T47D (cell line): ENCODE measurements at regions not wholly inside any gene's neighbourhood (a gene's known extent, or its start where the extent isn't known, plus 50 kb on each side); places are given as distances from the start of the nearest gene placed in this dataset.

ENCODE experiments used
- DNase-seq, 2 experiments: peaks; one replicate each; pipeline versions ENCODE4 v3.0.0 to v3.0.0-alpha.2; 2011 to 2012; ENCODE audit warnings: low read depth in 1 of 2, low spot score in 1 of 2
- JUND ChIP-seq: IDR thresholded peaks from 2 replicates; pipeline ENCODE4 v1.6.1; 2012; ENCODE audit warnings: low read depth
- in situ Hi-C: cut with HindIII; loops from 2 replicates; pipeline ENCODE4 v1.10.0; 2016; ENCODE audit warnings: low sequenced_read_pairs, low pct_unique_long_range_greater_than_20kb

DNA sequence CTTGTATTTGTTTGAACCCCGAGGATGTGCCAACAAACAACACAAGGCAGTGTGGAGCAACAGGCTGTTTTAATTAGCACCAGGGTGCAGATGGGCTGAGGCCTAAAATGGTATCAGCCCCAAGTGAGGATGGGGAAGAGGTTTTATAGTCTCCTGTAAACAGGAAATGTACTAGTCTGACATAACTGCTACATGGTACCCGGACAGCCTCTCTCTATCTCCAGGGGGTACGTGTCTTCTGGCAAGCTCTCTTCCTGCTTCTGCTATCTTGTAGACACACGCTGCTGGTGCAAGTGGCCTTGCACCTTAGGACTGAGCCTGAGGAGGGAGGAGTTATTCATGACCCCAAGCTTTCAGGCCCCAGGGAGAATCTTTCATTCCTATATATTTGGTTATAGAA, 2451.0 kb downstream of the TP53TG3F start:
- in situ Hi-C loops: no loop called here
- TF ChIP-seq JUND: no peak
- no peak for DNase-seq

DNA sequence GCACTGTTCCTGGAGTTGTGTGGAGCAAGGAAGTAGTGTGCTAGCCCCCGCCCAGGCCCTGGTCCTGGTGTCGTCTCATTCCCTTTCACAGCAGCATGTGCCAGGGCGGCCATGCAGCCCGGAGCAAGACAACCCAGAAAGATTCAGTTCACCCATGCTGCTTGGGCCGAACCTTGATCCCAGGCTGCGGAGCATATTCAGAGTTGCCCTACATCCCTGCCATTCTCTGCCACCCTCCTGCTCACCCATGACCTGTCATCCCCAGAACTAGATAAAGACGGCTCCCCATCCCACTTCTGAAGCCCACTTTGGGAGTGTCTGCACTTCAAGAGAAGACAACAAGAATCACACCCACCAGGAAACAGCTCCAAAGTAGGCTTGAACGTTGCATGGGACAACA, 2452.5 kb downstream of the TP53TG3F start:
- in situ Hi-C loops: no loop called here
- DNase-seq: no peak
- TF ChIP-seq JUND: no peak

DNA sequence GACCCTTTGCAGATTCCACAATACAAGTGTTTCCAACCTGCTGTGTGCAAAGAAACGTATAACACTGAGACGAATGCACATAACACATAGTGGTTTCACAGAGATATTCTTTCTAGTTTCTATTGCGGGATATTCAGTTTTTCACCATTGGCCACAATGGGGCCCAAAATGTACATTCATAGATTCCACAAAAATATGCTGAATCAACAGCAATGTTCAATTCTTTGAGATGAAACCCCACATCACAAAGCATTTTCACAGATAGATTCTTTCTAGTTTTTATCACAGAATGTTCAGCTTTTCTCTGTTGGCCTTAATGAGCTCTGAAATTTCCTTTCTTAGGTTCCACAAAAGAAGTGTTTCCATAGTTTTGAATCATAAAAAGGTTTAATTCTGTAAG, 2472.3 kb downstream of the TP53TG3F start:
- no peak for TF ChIP-seq JUND
- in situ Hi-C loops: no loop called here
- DNase-seq: no peak
